ENCODE measurements at regions not wholly inside any gene's neighbourhood (a gene's known extent, or its start where the extent isn't known, plus 50 kb on each side); places are given as distances from the start of the nearest gene placed in this dataset.
"Not testable (repeated sequence)": the region's sequence is repeated elsewhere in the genome, so short reads cannot be mapped to it uniquely, and the experiment has no call there.

GRCh38 chr16:85275533-85276249 is 163.4 kb upstream of the CIBAR2 start:
- peak; percentile 33 to 66 (median 43) for DNase-seq (ENCODE audit: low read depth in 3 of 3)

DNA sequence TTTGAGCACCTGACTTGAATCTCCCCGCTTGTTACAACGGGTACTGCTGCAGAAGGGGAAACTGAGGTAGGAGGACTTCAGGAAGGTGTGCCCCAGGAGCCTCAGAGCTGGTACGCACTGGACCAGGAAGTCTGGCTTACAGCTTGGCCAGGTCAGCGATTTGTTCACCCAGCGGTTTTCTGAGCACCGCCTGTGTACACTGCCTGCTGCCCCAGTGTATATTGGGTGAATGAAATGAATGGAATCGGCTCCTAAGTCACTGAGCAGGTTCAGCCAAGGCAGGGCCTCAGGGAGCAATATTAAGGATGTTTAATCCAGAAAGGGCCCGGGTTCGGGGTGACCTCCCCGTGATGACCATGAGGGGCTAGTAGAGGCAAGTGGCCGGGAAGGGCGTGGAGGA is 164.0 kb upstream of the CIBAR2 start:
- DNase-seq (ENCODE audit: low read depth in 3 of 3) = no peak

GRCh38 chr16:85276721-85277120 is 164.4 kb upstream of the CIBAR2 start:
- DNase-seq (ENCODE audit: low read depth in 3 of 3) = no peak

GRCh38 chr16:85278839-85279238 is 166.6 kb upstream of the CIBAR2 start:
- DNase-seq (ENCODE audit: low read depth in 3 of 3) = no peak

- DNase-seq (ENCODE audit: low read depth in 3 of 3) = no peak
Observed at GRCh38 chr16:85279402-85279801, 167.1 kb upstream of the CIBAR2 start.

DNA sequence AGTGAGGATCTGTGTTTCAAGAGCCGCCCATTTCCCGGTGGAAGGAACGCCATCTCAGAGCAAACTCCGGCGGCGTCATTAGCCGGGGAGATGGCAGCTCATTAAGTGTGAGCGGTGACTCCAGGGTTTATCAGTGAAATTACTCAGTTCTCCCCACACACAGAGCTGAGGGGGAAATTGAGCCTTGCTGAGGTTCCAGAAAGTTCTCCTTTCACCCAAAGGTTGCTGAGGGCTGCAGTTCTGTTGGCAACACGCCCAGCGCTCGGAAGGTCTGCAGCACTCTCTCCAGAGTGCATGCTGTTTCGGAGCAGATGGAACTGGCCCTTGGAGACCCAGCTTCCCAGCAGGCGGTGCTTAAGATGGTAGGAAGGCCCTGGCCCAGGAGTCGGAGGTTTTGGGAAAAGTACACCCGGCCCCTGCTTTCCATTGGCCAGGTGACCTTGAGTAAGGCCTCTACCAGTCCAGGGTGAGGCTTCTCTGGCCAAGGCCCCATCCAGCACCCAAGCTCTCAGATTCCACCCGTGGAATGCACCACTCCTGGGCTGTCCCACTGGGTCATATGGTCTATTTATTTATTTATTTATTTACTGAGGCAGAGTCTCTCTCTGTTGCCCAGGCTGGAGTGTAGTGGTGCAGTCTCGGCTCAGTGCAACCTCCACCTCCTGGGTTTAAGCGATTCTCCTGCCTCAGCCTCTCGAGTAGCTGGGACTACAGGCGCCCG is 167.7 kb upstream of the CIBAR2 start:
- no peak for DNase-seq (ENCODE audit: low read depth in 3 of 3)

DNA sequence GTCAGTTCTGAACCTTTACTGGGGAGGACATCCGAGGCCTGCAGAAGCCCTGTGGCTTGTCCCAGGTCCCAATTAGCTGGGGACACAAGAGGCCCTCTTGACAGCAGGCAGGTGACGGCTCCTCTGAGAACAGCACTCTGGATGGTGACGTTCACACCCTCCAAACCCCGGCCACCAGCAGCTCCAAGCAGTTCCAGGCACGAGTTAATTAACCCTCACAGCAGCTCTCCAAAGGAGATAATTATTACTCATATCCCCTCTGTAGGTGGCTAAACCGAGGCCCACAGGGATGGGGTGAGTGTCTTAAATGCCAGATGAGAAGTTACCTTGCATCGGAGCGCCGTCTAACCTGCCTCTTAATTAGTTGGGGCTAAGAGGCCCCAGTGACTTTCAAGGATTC is 168.9 kb upstream of the CIBAR2 start:
- no peak for DNase-seq (ENCODE audit: low read depth in 3 of 3)

- DNase-seq (ENCODE audit: low read depth in 3 of 3) = no peak
Observed at GRCh38 chr16:85282842-85283241, 170.6 kb upstream of the CIBAR2 start.

DNA sequence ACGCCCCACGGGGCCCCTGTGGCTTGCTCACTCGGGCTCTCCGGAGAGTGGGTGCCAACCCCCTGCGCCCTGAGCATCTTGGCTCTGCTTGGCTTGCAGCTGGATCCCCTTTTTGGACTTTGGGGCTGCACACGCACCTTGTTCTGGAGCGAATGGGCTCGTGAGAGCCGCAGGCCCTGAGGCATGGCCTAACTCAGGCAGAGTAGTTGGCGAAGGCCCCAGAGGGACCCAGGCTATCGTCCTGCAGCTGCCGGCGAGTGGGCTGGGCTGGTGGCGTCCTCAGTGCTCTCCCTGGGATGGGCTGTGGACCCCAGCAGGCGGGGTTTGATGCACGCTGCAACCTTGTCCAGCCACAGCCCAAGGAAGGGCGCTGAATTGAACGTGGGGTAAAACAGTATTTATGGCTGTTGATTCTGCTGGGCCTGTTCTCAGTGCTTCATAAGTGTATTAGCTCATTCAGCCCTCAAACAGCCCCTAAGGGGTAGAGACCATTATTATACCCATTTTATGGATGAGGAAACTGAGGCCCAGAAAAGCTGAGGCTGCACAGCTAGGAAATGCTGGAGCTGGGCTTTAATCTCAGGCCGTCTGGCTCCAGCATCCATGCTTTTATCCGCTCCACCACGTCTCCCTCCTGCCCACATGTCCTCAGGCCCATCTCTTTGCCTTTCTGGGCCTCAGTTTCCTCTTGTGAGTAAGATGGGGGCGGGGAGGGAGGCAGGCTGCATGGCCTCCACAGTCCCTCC is 171.2 kb upstream of the CIBAR2 start:
- DNase-seq (ENCODE audit: low read depth in 3 of 3) = no peak

GRCh38 chr16:85284141-85284817 is 172.0 kb upstream of the CIBAR2 start:
- DNase-seq (ENCODE audit: low read depth in 3 of 3) = no peak

DNA sequence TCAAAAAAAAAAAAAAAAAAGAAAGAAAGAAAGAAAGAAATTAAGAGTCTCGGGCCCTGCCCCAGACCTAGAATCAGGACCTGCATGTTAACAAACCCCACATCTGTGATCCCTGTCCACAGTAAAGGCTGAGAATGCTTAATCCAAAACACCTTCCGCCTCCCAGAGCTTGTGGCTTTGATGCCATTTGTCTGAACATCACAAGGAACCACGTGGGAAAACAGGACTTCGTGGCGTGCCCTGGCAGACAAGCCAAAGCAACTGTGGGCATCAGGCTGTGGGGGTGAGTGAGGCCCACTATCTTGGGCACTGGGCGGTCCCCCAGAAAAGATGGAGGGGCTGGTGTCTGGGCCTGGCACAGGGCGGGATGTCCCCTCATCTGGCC is 173.4 kb upstream of the CIBAR2 start:
- DNase-seq (ENCODE audit: low read depth in 3 of 3) = no peak

- DNase-seq (ENCODE audit: low read depth in 3 of 3) = no peak
Observed at GRCh38 chr16:85286066-85286831, 174.0 kb upstream of the CIBAR2 start.

DNA sequence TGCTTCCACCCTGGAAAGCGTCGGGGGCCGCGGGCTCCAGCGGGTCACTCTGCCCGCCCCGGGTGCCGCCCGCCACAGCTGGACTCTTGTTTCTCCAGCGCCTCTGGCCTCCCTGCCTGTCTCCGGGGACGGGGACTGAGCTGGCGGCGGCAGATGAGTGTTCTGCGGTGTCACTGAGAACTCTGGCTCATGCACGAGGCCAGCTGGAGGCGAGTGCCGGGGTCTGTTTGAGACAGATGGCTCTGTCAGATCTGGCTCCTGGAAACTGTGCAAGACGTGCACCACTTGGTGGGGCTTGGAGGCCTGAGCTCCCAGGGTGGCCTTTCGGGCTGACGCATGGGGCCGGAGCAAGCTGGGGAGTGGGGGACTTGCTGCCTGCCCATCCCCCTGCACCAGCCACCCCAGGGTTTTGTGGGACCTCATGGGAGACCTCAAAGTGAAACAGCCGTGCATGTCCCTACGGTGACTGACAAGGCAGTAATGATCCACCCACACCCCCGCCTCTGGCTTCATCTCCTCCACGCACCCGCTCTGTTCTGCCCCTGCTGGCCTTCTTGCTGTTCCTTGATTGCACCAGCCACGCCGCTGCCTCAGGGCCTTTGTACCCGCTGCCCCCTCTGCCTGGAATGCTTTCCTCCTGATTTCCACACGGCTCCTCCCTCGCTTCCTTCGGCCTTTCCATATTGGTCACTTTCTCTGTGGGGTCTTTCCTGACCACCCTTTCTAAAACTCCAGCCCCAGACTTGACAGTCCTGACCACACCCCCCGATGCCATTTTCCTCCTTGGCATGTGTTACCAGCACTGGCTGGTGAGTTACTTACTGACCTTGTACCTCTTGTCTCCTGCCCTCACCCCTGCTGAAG is 174.9 kb upstream of the CIBAR2 start:
- no peak for DNase-seq (ENCODE audit: low read depth in 3 of 3)

- DNase-seq (ENCODE audit: low read depth in 3 of 3) = not testable (repeated sequence)
Observed at GRCh38 chr16:85287815-85288109, 175.5 kb upstream of the CIBAR2 start.

DNA sequence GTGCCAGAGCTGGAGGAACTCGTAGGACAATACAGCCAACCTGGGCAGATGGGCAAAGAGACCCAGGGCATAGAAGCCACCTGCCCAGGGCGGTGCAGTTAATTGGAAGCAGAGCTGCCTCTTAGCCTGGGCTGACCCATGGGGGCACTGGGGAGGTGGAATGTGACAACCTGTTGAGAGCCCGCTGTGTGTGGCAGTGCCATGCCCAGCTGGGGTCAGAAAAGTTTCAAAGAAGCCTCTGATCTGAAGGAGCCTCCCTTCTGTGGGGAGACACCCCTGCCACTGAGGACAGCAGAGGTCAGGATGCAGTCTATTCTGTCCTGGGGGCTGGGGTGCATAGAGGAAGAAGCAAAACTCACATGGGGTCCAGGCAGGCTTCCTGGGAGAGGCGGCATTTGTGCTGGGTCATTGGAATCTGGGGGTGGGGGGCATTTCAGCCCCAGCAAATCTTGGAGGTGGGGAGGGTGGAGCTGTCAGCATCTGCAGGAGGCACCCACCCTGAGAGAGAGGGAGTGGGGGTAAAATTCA is 176.1 kb upstream of the CIBAR2 start:
- DNase-seq (ENCODE audit: low read depth in 3 of 3) = no peak

GRCh38 chr16:85288869-85289660 is 176.8 kb upstream of the CIBAR2 start:
- DNase-seq (ENCODE audit: low read depth in 3 of 3) = no peak

- no peak for DNase-seq (ENCODE audit: low read depth in 3 of 3)
Observed at GRCh38 chr16:85289760-85290625, 177.7 kb upstream of the CIBAR2 start.

DNA sequence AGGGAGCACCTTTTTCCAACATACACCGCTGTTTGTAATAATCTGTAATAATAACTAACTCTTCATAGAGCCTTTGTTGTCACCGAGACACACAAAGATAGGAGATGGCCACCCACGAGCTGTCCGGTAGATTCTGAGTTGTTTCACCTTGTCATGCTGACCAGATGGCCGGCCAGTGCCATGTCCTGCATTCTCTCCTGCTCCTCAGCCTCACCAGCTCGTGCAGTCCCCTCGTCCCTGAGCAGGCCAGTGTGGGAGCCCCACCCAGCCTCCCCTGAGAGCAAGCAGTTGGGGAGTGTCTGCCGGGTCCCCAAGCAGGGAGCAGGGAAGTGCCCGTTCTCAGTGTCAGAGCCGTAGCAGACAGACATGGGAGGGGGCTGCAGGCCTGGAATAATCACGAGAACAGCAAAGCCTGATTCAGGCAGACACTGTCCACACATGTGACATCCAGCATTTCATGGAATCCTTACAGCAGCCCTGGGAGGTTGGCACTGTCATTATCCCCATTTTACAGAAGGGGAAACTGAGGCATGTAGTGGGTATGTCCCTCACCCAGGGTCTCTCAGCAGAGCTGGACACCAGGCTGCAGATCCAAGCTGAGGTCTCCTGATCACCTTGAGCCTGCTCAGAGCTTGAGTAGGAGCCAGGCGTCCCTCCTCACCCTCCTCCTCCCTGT is 178.5 kb upstream of the CIBAR2 start:
- DNase-seq (ENCODE audit: low read depth in 3 of 3) = no peak

Data from stimulated activated CD4-positive, alpha-beta T cell treated with anti-CD3 and anti-CD28 coated beads, TNF-alpha, amount 100 ng/mL, for 48 hours (primary cell).